HepG2 (cell line): ENCODE measurements at regions not wholly inside any gene's neighbourhood (a gene's known extent, or its start where the extent isn't known, plus 50 kb on each side); places are given as distances from the start of the nearest gene placed in this dataset.

Experiments
- ATAC-seq: fragments of 200-7000 bp; cut with Tn5 transposase; 3 replicates; pipeline ENCODE4 v1.9.1; 2020; ENCODE audit warnings: mild to moderate bottlenecking, moderate library complexity
- BruUV-seq: library from RNA; stranded (reverse); fragments of 400-500 nt; replicated peaks from 2 replicates; lab custom pipeline; 2021; lab: Mats Ljungman, UMichigan
- CTCF ChIA-PET: fragments of 300-600 bp; formaldehyde crosslinking; extraction: SDS; loops from one replicate; lab custom pipeline; 2021; ENCODE audit warnings: low total read pairs, inconsistent platforms, low intra/inter-chr PET ratio; lab: Yijun Ruan, JAX
- POLR2A ChIA-PET: fragments of 350-600 bp; sonication (Branson Sonifier 250); formaldehyde crosslinking; loops from one replicate; lab custom pipeline; 2020; ENCODE audit warnings: antibody characterized with exemption, inconsistent platforms; lab: Yijun Ruan, JAX
- DNase-seq: peaks from one replicate; pipeline ENCODE4 v3.0.0-alpha.2; 2015; ENCODE audit warnings: low spot score
- FAIRE-seq: peaks from 3 replicates; lab custom pipeline; 2011; peaks lifted over from hg19 to GRCh38; lab: Jason Lieb, UNC
- H2AFZ ChIP-seq: one replicate; pipeline ENCODE4 v1.6.1; 2011; ENCODE audit warnings: low read length, inconsistent platforms
- H3K27ac ChIP-seq: fragments of 300-600 bp; 3 replicates; pipeline ENCODE4 v1.8.0; 2011; ENCODE audit warnings: mixed run types, mild to moderate bottlenecking, mixed read lengths, low read length, inconsistent platforms; ENCODE audit not compliant: insufficient read depth; ENCODE audit errors: extremely low read length
- H3K27me3 ChIP-seq, 2 experiments: fragments of 200-600 bp in 1 of 2; 2 replicates in 1 of 2; 3 replicates in 1 of 2; pipeline versions ENCODE4 v1.6.0 to v1.8.0; 2011; ENCODE audit warnings: low read length in 2 of 2, mild to moderate bottlenecking in 2 of 2, moderate library complexity in 2 of 2, inconsistent platforms in 1 of 2; ENCODE audit not compliant: insufficient read depth in 2 of 2, control insufficient read depth in 1 of 2
- H3K36me3 ChIP-seq, 2 experiments: fragments of 200-600 bp in 1 of 2; replicated peaks in 1 of 2; 2 replicates in 1 of 2; 3 replicates in 1 of 2; pipeline versions ENCODE4 v1.5.1 to v1.8.0; 2011; ENCODE audit warnings: low read length in 2 of 2, inconsistent platforms in 1 of 2; ENCODE audit not compliant: insufficient read depth in 2 of 2, control insufficient read depth in 1 of 2
- H3K4me1 ChIP-seq: 2 replicates; pipeline ENCODE4 v1.5.1; 2012; ENCODE audit warnings: low read length, inconsistent platforms; ENCODE audit not compliant: insufficient read depth
- H3K4me2 ChIP-seq: 2 replicates; pipeline ENCODE4 v1.6.0; 2011; ENCODE audit warnings: low read depth, low read length, inconsistent platforms
- H3K4me3 ChIP-seq, 3 experiments: fragments of 200-600 bp in 1 of 3; sonication (generic), shearing (Covaris generic) in 1 of 3; replicated peaks in 1 of 3; 2 replicates each; pipeline ENCODE4 v1.5.1; 2011 to 2016; ENCODE audit warnings: low read length in 3 of 3, inconsistent platforms in 2 of 3, low read depth in 2 of 3, mild to moderate bottlenecking in 2 of 3, control low read depth in 1 of 3, mixed read lengths in 1 of 3; ENCODE audit not compliant: insufficient read depth in 1 of 3
- H3K79me2 ChIP-seq: one replicate; pipeline ENCODE4 v1.6.1; 2011; ENCODE audit warnings: low read length, inconsistent platforms; ENCODE audit not compliant: insufficient read depth
- H3K9ac ChIP-seq: 2 replicates; pipeline ENCODE4 v1.6.0; 2011; ENCODE audit warnings: mild to moderate bottlenecking, low read depth, low read length, inconsistent platforms; ENCODE audit not compliant: insufficient read depth
- H3K9me3 ChIP-seq: 2 replicates; pipeline ENCODE4 v1.5.1; 2012; ENCODE audit warnings: mild to moderate bottlenecking, low read length
- H4K20me1 ChIP-seq: 2 replicates; pipeline ENCODE4 v1.6.0; 2011; ENCODE audit warnings: inconsistent platforms, mild to moderate bottlenecking, low read length, moderate library complexity; ENCODE audit not compliant: insufficient read depth
- PCBP2 ChIP-seq: fragments of 200-400 bp; formaldehyde crosslinking; optimal IDR thresholded peaks from 2 replicates; pipeline ENCODE3; 2018; ENCODE audit warnings: low read length, low read depth; ENCODE audit not compliant: poor library complexity, severe bottlenecking
- ZNF331 ChIP-seq: sonication (generic); formaldehyde crosslinking; IDR thresholded peaks from 2 replicates; pipeline ENCODE4 v1.4.0; 2020; ENCODE audit warnings: missing genetic modification reagents
- ZNF367 ChIP-seq: sonication (generic); formaldehyde crosslinking; IDR thresholded peaks from 2 replicates; pipeline ENCODE4 v1.4.0; 2020; ENCODE audit warnings: missing genetic modification reagents, borderline replicate concordance
- ZNF777 ChIP-seq: sonication (generic); formaldehyde crosslinking; IDR thresholded peaks from 2 replicates; pipeline ENCODE4 v1.4.0; 2020; ENCODE audit warnings: missing genetic modification reagents
- ZNF839 ChIP-seq: sonication (generic); formaldehyde crosslinking; IDR thresholded peaks from 2 replicates; pipeline ENCODE4 v1.4.0; 2020; ENCODE audit warnings: missing genetic modification reagents, mild to moderate bottlenecking, borderline replicate concordance
- ZSCAN20 ChIP-seq: sonication (generic); formaldehyde crosslinking; IDR thresholded peaks from 2 replicates; pipeline ENCODE4 v1.4.0; 2020; ENCODE audit warnings: missing genetic modification reagents, mild to moderate bottlenecking, borderline replicate concordance
- WGBS: methylation state at CpG from one replicate; pipeline ENCODE4 v1.1.6; 2017; ENCODE audit warnings: low lambda C conversion rate; 5-methylcytosine and 5-hydroxymethylcytosine counted together
- in situ Hi-C: cut with HindIII; loops from 2 replicates; pipeline ENCODE4 v1.10.0; 2017; ENCODE audit warnings: low pct_unique_long_range_greater_than_20kb; ENCODE audit not compliant: extremely low pct_ligation_motif_present
- intact Hi-C: fragments of 100-400 bp; cut with micrococcal nuclease; formaldehyde crosslinking; loops from one replicate; pipeline ENCODE4 v1.10.0; 2022; ENCODE audit not compliant: unreplicated experiment
- TF ChIP-seq, protein P1 (sequence below): sonication (generic); formaldehyde crosslinking; IDR thresholded peaks from 2 replicates; pipeline ENCODE4 v1.5.1; 2020; ENCODE audit warnings: mild to moderate bottlenecking, moderate library complexity, missing genetic modification reagents

DNA sequence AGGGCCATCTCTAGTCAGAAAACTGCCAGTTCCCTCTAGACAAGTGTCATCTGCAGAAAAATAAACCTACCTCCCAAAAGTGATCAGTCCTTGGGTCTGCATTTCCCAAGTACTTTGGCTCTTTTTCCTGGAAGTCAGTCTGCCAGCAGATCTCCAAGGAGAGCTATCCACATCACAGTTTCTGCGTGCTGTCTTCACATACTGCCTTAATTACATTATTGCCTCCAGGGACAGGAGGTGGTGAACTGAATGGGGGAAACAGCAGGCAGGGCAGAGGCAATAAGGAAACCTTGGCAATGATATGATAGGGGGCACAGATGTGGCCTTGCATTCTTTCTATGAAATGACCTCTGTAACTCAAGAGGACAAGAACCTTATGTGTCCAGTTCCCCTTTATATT is 105.9 kb upstream of the SIX2 start:
- no peaks in the 10 kb centered on the region for H3K9me3 ChIP-seq
- no peak for ATAC-seq
- H2AFZ ChIP-seq: no peak overlapping the region
- CTCF ChIA-PET: no interaction called here
- WGBS: 12% methylated on average over 1 of the region's 1 CpG
- TF ChIP-seq PCBP2 (no peak), ZSCAN20 (CRISPR knock-in tag) (no peak), ZNF777 (CRISPR knock-in tag) (no peak), ZNF367 (CRISPR knock-in tag) (no peak), ZNF331 (CRISPR knock-in tag) (no peak)
- no peak overlapping the region for H3K27ac ChIP-seq
- no peak overlapping the region for H3K9ac ChIP-seq
- POLR2A ChIA-PET: no interaction called here
- intact Hi-C loops: no loop called here
- H3K4me3 ChIP-seq: no peak overlapping the region
- BruUV-seq: no TSS peak
- H3K4me1 ChIP-seq: 0 out of 2 replicates have a peak, but pooled peaks cover 8% of the 10 kb centered on the region
- no peaks in the 10 kb centered on the region for H4K20me1 ChIP-seq
- no peak for DNase-seq
- H3K79me2 ChIP-seq: no peaks in the 10 kb centered on the region
- no peaks in the 10 kb centered on the region for H3K36me3 ChIP-seq
- no peak overlapping the region for H3K4me2 ChIP-seq
- 0 out of 5 replicates have a peak, but pooled peaks cover 0 to 6% of the 10 kb centered on the region in 2 experiments for H3K27me3 ChIP-seq
- FAIRE-seq: no peak
- in situ Hi-C loops: no loop called here

DNA sequence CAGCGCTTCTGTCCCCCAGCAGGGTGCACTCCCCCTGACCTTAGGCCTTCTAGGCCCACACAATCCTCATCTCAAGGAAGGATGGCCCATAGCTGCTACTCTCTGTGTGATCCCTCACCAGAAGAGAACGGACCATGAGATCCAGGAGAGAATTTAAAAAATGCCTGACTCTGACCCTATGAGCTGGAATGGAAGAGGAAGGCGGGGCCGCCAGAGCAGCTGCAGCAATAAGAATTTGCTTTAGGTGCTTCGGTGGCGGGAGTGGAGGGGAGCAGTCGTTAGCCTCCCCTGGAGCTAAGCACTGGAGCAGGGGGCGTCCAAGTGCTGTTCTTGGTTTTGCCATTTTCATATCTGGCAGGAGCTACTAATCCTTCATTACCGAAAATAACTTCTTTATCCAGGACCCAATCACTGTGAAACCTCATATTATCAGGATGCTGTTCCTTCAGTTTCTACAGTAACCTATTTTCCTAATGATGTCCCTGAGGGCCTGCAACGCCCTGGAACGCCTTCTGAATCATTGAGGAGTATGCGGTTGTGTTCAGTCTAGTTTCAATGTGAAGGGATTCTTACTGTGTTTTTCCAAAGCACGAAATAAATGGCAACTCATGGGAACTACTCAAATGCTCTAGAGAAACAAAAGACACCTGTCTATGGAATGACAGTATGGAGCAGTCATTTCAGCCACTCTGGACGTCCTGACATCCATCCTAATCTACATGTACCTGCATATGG is 105.1 kb upstream of the SIX2 start:
- intact Hi-C loops: no loop called here
- Histone ChIP-seq H3K4me1 (0 out of 2 replicates have a peak, but pooled peaks cover 6% of the 10 kb centered on the region), H3K4me3 (no peak overlapping the region), H3K9me3 (no peaks in the 10 kb centered on the region), H3K79me2 (no peaks in the 10 kb centered on the region), H3K4me2 (no peak overlapping the region), H3K27ac (no peak overlapping the region), H2AFZ (no peak overlapping the region), H4K20me1 (no peaks in the 10 kb centered on the region), H3K36me3 (no peaks in the 10 kb centered on the region), H3K9ac (no peak overlapping the region), H3K27me3 (0 out of 5 replicates have a peak, but pooled peaks cover 0 to 4% of the 10 kb centered on the region in 2 experiments)
- TF ChIP-seq, protein P1, sequence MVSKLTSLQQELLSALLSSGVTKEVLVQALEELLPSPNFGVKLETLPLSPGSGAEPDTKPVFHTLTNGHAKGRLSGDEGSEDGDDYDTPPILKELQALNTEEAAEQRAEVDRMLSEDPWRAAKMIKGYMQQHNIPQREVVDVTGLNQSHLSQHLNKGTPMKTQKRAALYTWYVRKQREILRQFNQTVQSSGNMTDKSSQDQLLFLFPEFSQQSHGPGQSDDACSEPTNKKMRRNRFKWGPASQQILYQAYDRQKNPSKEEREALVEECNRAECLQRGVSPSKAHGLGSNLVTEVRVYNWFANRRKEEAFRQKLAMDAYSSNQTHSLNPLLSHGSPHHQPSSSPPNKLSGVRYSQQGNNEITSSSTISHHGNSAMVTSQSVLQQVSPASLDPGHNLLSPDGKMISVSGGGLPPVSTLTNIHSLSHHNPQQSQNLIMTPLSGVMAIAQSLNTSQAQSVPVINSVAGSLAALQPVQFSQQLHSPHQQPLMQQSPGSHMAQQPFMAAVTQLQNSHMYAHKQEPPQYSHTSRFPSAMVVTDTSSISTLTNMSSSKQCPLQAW: no peak
- no peak for TF ChIP-seq ZNF839 (CRISPR knock-in tag)
- CTCF ChIA-PET: no interaction called here
- in situ Hi-C loops: no loop called here
- POLR2A ChIA-PET: no interaction called here
- FAIRE-seq: no peak
- DNase-seq: no peak
- no peak for ATAC-seq
- BruUV-seq: no TSS peak
- WGBS: 52% methylated on average over 14 of the region's 14 CpGs
